Umbilical cord (tissue), 1 donor: ENCODE measurements at regions not wholly inside any gene's neighbourhood (a gene's known extent, or its start where the extent isn't known, plus 50 kb on each side); places are given as distances from the start of the nearest gene placed in this dataset.
"Not testable (repeated sequence)": the region's sequence is repeated elsewhere in the genome, so short reads cannot be mapped to it uniquely, and the experiment has no call there.

ENCODE experiments used
- DNase-seq: peaks from one replicate; pipeline ENCODE4 v3.0.0-alpha.2; 2015; ENCODE audit warnings: low spot score

DNA sequence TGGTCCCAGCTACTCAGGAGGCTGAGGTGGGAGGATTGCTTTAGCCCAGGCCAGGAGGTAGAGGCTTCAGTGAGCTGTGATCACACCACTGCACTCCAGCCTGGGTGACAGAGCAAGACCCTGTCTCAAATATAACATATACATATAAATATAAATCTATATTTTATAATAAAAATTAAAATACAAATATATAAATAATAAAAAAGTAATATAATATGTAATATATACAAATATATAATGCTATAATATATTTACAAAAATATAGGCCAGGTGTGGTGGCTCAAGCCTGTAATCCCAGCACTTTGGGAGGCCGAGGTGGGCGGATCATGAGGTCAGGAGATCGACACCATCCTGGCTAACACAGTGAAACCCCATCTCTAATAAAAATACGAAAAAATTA, 131.4 kb downstream of the MFAP3L start:
- not testable (repeated sequence) for DNase-seq

GRCh38 chr4:169885893-169886292, 128.1 kb upstream of the HPF1 start:
- DNase-seq = no peak

GRCh38 chr4:169881769-169882168, 124.0 kb upstream of the HPF1 start:
- no peak for DNase-seq

GRCh38 chr4:169870507-169870906, 112.8 kb upstream of the HPF1 start:
- DNase-seq = no peak

GRCh38 chr4:169869490-169869889, 111.7 kb upstream of the HPF1 start:
- DNase-seq = no peak

GRCh38 chr4:169861593-169861992, 103.8 kb upstream of the HPF1 start:
- DNase-seq = no peak

DNA sequence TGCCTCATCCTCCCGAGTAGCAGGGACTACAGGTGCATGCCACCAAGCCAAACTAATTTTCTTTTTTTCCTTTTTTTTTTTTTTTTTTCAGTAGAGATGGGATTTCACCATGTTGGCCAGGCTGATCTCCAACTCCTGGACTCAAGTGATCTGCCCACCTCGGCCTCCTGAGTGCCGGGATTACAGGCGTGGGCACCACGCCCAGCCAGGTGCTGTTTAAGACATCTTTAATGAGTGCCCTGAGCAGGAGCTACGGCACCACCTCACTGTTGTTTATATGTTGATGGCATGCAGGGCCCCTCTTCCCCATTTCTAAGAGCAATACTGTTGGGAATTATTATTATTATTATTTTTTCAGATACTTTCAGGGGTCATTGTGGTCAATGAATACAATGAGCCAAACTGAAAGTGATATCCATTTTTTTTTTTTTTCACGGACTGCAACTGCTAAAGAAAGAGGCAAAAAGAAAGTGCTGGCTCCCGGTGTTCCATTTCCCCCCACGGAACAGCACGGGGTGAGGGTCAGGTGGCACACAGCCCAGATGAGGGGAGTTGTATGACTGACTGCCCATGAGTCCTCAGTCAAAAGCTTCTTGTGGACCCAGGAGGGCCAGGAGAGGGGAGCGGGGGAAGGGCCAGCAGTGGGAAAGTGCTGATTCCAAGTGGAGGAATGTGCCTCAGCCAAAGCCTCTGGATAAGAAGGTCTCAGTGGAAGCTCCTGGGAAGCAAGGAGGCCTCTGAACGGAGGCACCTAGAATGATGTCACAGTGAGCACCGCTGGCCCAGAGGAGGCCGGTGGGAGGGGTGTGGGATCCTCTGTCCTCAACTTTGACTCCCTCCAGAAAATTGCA, 101.8 kb upstream of the HPF1 start:
- DNase-seq = no peak

GRCh38 chr4:169854090-169854489, 96.3 kb upstream of the HPF1 start:
- DNase-seq = peak; percentile 61

GRCh38 chr4:169852481-169852880, 94.7 kb upstream of the HPF1 start:
- DNase-seq = no peak

GRCh38 chr4:169851750-169852149, 94.0 kb upstream of the HPF1 start:
- no peak for DNase-seq

DNA sequence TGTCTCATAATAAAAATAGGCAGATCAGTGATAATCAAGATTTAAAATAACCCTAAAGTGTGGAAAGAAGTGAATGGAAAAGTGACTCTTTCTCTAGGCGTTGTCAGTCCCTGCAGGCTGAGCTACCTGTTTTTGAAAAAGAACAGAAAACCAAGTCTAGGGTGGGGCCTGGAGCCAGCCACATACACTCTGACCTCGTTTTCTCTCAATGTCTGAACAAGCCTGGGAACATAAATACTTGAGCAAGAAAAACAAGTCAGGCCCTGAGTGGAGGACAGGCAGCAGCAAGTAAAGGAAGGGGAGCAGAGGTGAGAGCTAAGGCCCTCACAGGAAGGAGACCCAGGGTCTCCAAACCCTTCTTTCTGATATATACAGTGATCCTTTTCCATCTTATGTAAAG, 91.7 kb upstream of the HPF1 start:
- DNase-seq = peak; percentile 69

DNA sequence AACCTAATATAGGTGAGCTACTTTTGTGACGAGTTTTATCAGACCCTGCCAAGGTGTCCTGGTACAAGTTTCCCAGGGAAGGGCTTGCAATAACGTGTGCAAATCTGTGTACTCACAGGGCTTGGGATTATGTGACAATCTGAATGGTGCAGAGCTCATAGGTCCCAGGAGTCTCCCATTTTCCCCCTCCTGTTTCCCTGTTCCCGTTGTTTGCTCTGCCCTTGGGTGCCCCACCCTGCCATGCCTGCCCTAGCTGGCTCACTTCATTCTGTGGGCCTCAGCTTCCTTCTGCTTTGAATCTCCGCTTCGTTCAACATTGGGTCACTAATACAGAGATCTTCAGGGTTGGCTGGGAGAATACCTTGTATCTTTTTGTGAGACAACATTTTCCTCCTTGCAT, 90.3 kb upstream of the HPF1 start:
- DNase-seq = no peak

- no peak for DNase-seq
These were observed 89.4 kb upstream of the HPF1 start for GRCh38 chr4:169847171-169847570.

GRCh38 chr4:169846396-169846795, 88.7 kb upstream of the HPF1 start:
- no peak for DNase-seq

- no peak for DNase-seq
These were observed 84.0 kb upstream of the HPF1 start for GRCh38 chr4:169841776-169842175.

- DNase-seq = no peak
These were observed 82.8 kb upstream of the HPF1 start for GRCh38 chr4:169840554-169840953.

- DNase-seq = not testable (repeated sequence)
These were observed 70.6 kb upstream of the HPF1 start for GRCh38 chr4:169828329-169828728.

- no peak for DNase-seq
These were observed 69.0 kb upstream of the HPF1 start for GRCh38 chr4:169826634-169827187.

DNA sequence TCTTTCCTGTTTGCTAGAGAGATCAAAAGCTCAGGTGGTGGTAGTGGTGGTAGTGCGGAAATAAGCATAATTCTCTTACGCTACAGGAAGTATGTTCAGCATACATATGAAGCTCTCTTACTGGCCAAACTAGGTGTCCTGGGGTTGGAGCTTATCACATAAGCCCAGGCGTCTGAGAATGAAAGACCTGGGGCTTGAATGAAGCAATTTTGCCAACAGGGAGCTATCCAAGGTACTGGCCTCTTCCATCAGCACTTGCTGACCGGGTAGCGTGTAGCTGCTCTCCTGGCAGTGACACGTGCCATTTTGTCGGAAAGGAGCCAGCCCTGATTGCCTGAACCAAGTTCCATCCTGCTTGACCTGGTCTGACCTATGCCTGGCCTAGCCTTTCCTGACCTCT, 65.9 kb upstream of the HPF1 start:
- peak; percentile 57 for DNase-seq

DNA sequence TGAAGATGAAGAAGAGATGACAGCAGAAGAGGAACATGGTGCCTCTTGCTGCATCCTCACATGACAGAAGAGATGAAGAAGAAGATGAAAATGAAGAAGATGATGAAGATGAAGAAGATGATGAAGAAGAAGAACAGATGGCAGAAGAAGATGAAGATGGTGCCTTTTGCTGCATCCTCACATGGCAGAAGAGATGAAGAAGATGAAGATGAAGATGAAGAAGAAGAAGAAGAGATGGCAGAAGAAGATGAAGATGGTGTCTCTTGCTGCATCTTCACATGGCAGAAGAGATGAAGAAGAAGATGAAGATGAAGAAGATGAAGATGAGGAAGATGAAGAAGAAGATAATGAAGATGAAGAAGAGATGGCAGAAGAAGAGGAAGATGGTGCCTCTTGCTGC, 63.7 kb upstream of the HPF1 start:
- DNase-seq = no peak

DNA sequence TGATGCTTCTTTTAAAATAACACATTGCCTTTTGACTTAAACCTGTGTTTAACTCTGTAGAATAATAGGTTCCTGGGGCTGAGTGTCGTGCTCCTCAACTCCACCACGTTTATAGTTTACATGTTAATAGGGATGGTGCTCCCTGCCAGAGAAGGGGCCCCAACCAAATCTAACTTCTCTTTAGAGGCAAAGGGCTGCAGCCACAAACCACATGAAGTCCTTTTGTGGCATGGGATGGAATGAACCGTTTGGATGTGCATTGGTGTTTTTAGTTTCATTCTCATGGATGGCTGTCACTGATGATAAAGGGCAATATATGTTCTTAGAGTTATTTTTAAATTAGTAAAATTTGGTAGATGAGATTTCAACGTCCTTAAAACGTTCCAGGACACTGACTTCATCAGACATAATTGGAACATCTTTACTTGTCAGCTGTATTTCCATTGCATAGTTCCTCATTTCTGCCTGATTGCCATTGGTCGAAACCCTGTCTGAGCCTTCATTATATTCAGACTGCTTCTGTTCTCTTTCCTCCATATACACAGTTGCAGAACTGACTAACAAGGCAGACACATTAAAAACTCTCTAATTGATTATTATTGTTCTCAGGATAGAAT, 60.4 kb upstream of the HPF1 start:
- no peak for DNase-seq

DNA sequence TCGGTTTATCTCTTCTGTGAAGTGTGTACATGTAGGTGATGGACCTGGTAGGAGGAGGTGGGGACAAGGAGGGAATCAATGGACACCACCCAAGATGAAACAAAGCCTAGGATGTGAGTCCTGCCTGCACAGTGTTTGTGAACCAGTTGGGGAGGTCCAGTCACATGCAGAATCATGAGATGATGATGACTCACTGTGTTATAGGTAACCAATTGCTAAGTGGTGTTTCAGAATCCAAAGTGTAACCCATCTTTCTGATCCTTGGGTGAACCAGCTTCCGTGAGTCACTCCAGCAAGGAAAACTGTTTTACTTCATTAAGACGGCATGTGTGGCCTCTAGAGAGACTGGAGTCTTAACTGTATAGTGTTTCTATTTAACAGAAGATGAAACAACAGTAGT, 57.9 kb upstream of the HPF1 start:
- no peak for DNase-seq

DNA sequence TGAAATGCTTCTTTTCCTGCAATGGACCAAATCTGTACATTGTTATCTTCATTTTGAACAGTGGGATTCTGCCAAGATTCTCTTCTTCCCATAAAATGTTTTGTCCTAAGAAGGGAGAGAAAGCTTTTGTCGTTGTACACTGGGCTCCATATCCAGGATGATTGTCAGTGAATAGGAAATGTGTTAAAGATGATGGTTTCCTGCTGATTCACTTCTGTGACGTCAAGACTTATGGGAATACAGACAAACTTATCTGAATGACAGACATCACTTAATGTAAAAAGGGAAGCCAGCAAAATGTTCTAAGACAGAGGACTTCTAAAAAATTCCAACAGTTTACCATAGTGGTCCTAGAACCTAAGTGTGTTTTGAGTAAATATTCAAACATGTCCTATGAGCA, 53.7 kb upstream of the HPF1 start:
- no peak for DNase-seq
